ENCODE measurements at regions not wholly inside any gene's neighbourhood (a gene's known extent, or its start where the extent isn't known, plus 50 kb on each side); places are given as distances from the start of the nearest gene placed in this dataset.

- no peak for DNase-seq (ENCODE audit: low read depth, low spot score)
Measured at GRCh38 chr9:135009051-135009560, 78.4 kb upstream of the OLFM1 start.

GRCh38 chr9:135009794-135010585, 77.5 kb upstream of the OLFM1 start:
- no peak for DNase-seq (ENCODE audit: low read depth, low spot score)

GRCh38 chr9:135010586-135010860, 76.9 kb upstream of the OLFM1 start:
- no peak for DNase-seq (ENCODE audit: low read depth, low spot score)

- DNase-seq (ENCODE audit: low read depth, low spot score) = no peak
Measured at GRCh38 chr9:135010921-135011320, 76.5 kb upstream of the OLFM1 start.

GRCh38 chr9:135012166-135012565, 75.3 kb upstream of the OLFM1 start:
- no peak for DNase-seq (ENCODE audit: low read depth, low spot score)

GRCh38 chr9:135014311-135015010, 73.0 kb upstream of the OLFM1 start:
- DNase-seq (ENCODE audit: low read depth, low spot score) = no peak

GRCh38 chr9:135015096-135015495, 72.4 kb upstream of the OLFM1 start:
- DNase-seq (ENCODE audit: low read depth, low spot score) = no peak

GRCh38 chr9:135015565-135015964, 71.9 kb upstream of the OLFM1 start:
- no peak for DNase-seq (ENCODE audit: low read depth, low spot score)

- no peak for DNase-seq (ENCODE audit: low read depth, low spot score)
Measured at GRCh38 chr9:135016037-135016640, 71.3 kb upstream of the OLFM1 start.

- DNase-seq (ENCODE audit: low read depth, low spot score) = no peak
Measured at GRCh38 chr9:135016876-135017275, 70.6 kb upstream of the OLFM1 start.

GRCh38 chr9:135017899-135018298, 69.6 kb upstream of the OLFM1 start:
- no peak for DNase-seq (ENCODE audit: low read depth, low spot score)

- DNase-seq (ENCODE audit: low read depth, low spot score) = no peak
Measured at GRCh38 chr9:135018306-135018915, 69.1 kb upstream of the OLFM1 start.

GRCh38 chr9:135019224-135019623, 68.2 kb upstream of the OLFM1 start:
- no peak for DNase-seq (ENCODE audit: low read depth, low spot score)

- no peak for DNase-seq (ENCODE audit: low read depth, low spot score)
Measured at GRCh38 chr9:135020481-135021392, 66.7 kb upstream of the OLFM1 start.

GRCh38 chr9:135021393-135021789, 66.1 kb upstream of the OLFM1 start:
- DNase-seq (ENCODE audit: low read depth, low spot score) = no peak

GRCh38 chr9:135022191-135022870, 65.1 kb upstream of the OLFM1 start:
- no peak for DNase-seq (ENCODE audit: low read depth, low spot score)

- DNase-seq (ENCODE audit: low read depth, low spot score) = peak; percentile 64
Measured at GRCh38 chr9:135023088-135023785, 64.2 kb upstream of the OLFM1 start.

- no peak for DNase-seq (ENCODE audit: low read depth, low spot score)
Measured at GRCh38 chr9:135023786-135024405, 63.6 kb upstream of the OLFM1 start.

GRCh38 chr9:135029463-135029862, 58.0 kb upstream of the OLFM1 start:
- DNase-seq (ENCODE audit: low read depth, low spot score) = no peak
